Glomerular endothelial cell (primary cell): ENCODE measurements at regions not wholly inside any gene's neighbourhood (a gene's known extent, or its start where the extent isn't known, plus 50 kb on each side); places are given as distances from the start of the nearest gene placed in this dataset.
"Not testable (repeated sequence)": the region's sequence is repeated elsewhere in the genome, so short reads cannot be mapped to it uniquely, and the experiment has no call there.

Experiments used
- DNase-seq: peaks from one replicate; pipeline ENCODE4 v3.0.0-alpha.2; 2011; ENCODE audit warnings: low read depth, low spot score; ENCODE audit errors: extremely low read depth

GRCh38 chr16:52312716-52313115, 234.2 kb downstream of the TOX3 start:
- no peak for DNase-seq

- DNase-seq, result no peak
Measured at GRCh38 chr16:52309446-52310416, 237.2 kb downstream of the TOX3 start.

DNA sequence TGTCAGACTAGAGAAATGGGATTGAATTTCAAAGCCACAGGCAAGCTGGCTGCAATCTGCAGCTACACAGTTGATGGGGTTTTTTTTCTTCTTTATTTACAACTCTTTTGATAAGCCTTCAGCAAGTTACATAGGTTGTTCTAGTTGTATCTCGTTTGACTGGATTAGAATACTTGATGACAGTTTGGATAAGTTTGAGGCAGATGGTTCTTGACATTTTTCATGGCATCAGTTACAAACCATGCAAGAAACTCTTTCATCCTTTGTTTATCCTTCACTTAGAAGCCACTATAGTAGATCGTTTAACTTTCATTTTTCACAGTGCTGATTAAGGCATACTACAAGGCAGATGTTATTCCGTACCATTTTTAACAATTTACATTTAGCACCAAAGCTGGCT, 238.9 kb downstream of the TOX3 start:
- no peak for DNase-seq

DNA sequence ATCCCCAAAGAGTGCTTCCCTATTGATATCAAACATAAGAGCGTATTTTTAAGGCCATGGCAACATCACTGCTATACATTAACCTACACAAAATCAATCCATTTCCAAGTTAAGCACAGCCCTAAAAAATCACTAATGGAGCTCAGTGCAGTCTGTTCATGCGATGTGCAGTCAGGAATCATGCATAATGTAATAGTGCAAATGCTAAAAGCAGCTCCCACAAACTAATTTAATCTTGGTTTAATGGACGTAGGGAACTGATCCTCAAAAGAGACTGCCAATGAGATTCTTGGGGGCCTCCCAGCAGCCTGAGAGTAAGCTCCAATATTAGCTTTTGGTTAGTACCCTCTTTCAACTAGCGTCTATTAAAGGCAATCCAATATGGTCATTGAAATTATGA, 245.9 kb downstream of the TOX3 start:
- no peak for DNase-seq

GRCh38 chr16:52298769-52299168, 248.2 kb downstream of the TOX3 start:
- no peak for DNase-seq

DNA sequence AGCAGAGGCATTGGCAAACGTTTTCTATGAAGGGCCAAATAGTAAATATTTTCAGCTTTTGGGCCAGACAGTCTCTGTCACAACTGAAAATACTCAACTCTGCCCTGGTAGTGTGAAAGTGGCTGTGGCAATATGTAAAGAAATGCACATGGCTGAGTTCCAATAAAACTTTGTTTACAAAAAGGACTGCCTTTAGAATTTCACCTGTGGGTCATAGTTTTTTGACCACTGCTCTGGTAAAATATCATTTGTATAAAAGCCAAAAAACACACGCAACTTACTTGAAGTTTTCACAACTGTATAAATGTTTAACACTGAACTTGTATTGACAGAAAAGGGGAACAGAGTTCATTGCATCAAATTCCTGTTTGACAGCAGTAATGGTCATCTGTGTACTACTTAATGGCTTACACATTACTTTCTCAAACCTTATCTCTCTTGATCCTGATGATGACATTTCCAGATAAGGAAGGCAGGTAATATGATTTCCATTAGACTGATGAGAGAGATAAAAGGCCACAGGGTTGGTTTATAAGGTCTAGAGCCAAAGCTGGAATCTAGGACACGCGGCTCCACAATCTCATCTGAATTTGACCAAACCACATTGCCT, 250.1 kb downstream of the TOX3 start:
- not testable (repeated sequence) for DNase-seq

GRCh38 chr16:52296076-52296475, 250.9 kb downstream of the TOX3 start:
- DNase-seq, result no peak

DNA sequence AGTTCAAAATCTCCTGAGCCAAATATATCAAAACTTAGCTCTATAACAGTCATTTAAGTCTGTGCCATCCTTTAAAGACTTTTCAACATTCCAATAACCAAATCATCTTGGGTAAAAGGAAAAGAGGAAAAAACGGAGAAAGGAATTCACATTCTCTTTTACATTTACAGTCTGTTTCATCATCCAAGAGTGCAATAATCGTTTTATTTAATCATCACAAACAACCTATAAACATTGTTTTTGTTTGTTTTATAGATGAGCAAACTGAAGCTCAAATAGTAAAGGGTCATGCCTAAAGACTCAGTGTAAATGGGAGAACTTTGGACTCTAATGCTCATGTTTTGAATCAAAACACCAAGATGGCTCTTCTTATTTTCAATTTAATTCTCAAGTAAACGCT, 252.3 kb downstream of the TOX3 start:
- DNase-seq, result no peak

- DNase-seq, result no peak
Measured at GRCh38 chr16:52293204-52293603, 253.7 kb downstream of the TOX3 start.

GRCh38 chr16:52283584-52284375, 263.2 kb downstream of the TOX3 start:
- no peak for DNase-seq

DNA sequence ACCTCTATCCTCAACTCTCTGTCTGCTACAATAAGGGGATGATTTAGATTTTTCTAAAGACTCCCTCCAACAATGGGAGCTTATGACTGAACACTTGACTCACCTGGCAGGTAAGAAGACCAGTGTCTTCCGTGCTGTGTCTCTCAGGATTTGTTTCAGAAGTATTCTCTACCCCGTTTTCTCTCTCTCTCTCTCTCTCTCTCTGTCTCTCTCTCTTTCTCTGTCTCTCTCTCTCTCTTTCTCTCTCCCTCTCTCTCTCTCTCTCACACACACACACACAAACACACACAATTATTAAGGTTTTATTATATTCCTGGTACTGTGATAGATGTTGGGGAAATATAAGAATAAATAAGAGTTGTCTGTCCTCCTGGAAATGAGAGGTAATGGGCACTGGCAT, 263.9 kb downstream of the TOX3 start:
- DNase-seq, result no peak

- DNase-seq, result no peak
Measured at GRCh38 chr16:52280086-52280485, 266.9 kb downstream of the TOX3 start.

- DNase-seq, result no peak
Measured at GRCh38 chr16:52271088-52271750, 275.7 kb downstream of the TOX3 start.

DNA sequence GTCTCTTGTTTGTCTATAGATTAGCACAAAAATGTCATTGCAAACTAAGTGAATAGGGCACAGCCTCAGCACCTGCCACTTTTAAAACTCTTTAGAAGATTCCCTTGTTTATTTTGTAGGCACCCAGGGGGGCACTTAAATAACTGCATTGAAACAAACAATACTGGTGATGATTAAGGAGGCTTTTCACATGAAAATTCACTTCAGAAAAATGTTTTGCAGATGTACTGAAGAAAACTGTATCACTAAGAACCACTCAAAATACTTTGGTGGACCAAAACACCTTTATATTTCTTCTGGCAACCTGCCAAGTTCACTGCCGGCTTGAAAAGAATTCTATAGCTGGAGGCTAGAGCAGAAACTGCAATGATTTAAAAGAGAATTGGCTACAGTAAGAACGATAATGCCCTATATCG, 281.5 kb downstream of the TOX3 start:
- no peak for DNase-seq

DNA sequence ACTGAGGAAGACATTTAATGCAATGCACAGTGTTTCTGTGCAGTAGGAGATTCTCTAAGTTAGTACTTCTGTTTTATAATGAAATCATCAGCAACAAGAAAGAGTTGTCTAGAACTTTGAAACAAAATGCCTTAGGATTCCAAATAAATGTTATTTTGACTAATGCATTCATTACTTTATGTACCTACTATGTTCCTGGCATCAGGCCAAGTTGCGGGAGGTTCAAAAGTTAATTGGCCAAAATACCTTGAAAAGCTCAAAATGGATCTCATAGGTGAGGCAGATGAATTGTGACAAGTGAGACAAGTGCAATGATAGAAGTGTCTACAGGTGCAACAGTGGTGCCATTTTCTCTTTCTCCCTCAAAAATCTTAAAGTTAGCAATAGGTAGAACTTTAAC, 289.4 kb downstream of the TOX3 start:
- no peak for DNase-seq

DNA sequence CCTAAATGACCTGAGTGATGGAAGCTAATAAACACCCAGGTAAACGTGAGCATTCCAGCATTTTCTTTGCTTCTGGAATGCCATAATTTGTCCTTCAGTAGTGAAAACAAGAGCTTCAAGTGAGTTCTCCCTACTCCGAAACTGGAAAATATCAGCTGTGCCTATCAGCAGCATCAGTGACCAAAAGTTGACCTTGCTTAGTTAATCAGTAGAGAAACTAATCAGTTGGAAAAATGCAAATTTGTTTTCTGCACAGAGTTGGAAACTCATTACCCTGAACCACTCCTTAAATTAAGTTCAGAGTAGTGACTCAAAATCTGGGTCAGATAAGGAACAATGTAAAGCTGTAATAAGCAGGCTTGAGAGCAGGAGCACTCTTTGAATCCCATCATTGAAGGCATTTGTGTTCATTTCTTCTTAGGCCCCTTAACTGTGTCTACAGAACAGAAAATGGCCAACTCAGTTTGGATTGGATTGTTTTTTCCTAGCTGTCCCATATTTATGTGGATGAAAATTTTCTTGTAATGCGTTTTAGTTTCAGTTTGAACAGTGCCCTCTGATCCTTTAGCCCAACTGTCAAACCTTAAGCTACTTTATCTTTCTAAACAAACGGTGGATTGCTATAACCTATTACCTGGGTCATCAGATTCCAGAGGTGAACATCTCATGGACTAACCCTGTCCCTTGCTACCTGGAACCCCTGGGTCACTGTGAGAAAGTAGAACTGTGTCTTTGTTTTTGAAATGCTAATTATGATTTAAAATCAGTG, 290.4 kb downstream of the TOX3 start:
- DNase-seq, result no peak

DNA sequence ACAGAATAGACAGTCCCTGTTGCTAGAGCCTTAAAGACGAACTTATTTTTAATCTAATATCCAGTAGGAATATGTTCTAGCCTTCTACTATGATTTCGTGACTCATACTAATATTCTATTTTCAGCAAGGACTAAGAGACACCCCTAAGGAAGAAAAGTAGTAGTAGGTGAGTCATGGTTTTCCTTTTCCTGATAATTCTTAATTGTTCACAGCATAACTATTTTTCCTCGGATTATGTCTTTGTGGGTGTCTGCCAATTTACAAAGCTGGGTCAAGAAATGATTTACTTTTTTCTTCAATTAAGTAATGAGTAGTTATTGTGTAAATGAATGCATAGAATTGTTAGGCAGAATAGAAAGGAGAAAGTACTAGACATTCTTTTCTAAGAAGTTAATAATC, 292.2 kb downstream of the TOX3 start:
- DNase-seq, result no peak

- DNase-seq, result no peak
Measured at GRCh38 chr16:52252680-52253079, 294.3 kb downstream of the TOX3 start.

GRCh38 chr16:52251495-52251894, 295.4 kb downstream of the TOX3 start:
- no peak for DNase-seq

GRCh38 chr16:52247737-52248136, 299.2 kb downstream of the TOX3 start:
- no peak for DNase-seq
